GM10266 (cell line): ENCODE measurements at regions not wholly inside any gene's neighbourhood (a gene's known extent, or its start where the extent isn't known, plus 50 kb on each side); places are given as distances from the start of the nearest gene placed in this dataset.
"Not testable (repeated sequence)": the region's sequence is repeated elsewhere in the genome, so short reads cannot be mapped to it uniquely, and the experiment has no call there.

ENCODE experiments used
- DNase-seq: peaks from one replicate; pipeline ENCODE4 v3.0.0; 2012; ENCODE audit errors: extremely low spot score
- CTCF ChIP-seq: IDR thresholded peaks from 2 replicates; pipeline ENCODE4 v1.5.1; 2012; ENCODE audit warnings: mild to moderate bottlenecking, low read depth; ENCODE audit not compliant: control insufficient read depth, insufficient read depth; ENCODE audit errors: missing control alignments

GRCh38 chr5:120326651-120327050 is 137.4 kb upstream of the PRR16 start:
- DNase-seq: no peak
- TF ChIP-seq CTCF: no peak

GRCh38 chr5:120327180-120327579 is 136.9 kb upstream of the PRR16 start:
- DNase-seq: no peak
- TF ChIP-seq CTCF: no peak

GRCh38 chr5:120329095-120329494 is 135.0 kb upstream of the PRR16 start:
- TF ChIP-seq CTCF: no peak
- no peak for DNase-seq

- DNase-seq: no peak
- TF ChIP-seq CTCF: no peak
Observed at GRCh38 chr5:120330558-120330957, 133.5 kb upstream of the PRR16 start.

DNA sequence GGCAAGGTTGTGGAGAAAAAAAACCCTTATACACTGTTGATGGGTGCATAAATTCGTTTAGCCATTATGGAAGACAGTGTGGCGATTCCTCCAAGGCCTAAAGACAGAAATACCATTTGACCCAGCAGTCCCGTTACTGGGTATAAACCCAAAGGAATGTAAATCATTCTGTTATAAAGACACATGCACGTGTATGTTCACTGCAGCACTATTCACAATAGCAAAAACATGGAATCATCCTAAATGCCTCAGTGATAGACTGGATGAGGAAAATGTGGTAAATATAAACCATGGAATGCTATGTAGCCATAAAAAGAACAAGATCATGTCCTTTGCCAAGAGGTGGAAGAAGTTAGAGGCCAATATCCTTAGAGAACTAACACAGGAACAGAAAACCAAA is 119.9 kb upstream of the PRR16 start:
- DNase-seq: no peak
- no peak for TF ChIP-seq CTCF

DNA sequence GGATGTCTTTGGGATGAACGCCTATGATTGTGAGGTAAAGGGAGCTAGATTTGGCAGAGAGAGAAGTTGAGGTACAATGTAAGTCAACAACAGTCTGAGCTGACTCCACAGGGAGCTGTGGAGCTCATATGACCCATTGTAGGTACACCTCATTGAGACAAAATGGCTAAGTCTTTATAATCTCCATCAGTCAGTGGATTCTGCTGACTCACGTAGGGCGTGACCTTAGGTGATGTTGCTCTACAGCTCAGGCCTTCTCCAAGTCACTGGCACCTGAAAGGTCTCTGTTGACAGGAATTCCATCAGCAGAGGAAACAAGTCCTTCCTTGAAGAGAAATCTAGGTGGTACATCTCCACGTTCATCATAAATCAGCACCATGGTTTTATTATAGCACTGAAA is 118.2 kb upstream of the PRR16 start:
- no peak for DNase-seq

DNA sequence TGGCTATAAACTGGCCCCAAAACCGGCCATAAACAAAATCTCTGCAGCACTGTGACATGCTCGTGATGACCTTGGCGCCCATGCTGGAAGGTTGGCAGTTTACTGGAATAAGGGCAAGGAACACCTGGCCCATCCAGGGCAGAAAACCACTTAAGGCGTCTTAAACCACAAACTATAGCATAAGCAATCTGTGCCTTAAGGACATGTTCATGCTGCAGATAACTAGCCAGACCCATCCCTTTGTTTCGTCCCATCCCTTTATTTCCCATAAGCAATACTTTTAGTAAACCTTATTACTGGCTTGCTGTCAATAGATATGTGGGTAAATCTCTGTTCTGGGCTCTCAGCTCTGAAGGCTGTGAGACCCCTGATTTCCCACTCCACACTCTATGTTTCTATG is 113.0 kb upstream of the PRR16 start:
- not testable (repeated sequence) for DNase-seq

More for the DNA sequence above, 118.2 kb upstream of the PRR16 start:
- no peak for TF ChIP-seq CTCF

GRCh38 chr5:120354126-120354525 is 110.0 kb upstream of the PRR16 start:
- no peak for TF ChIP-seq CTCF
- DNase-seq: no peak
